ENCODE measurements at regions not wholly inside any gene's neighbourhood (a gene's known extent, or its start where the extent isn't known, plus 50 kb on each side); places are given as distances from the start of the nearest gene placed in this dataset.

GRCh38 chr6:132133736-132134445 lies 182.7 kb upstream of the CCN2 start:
- H3K9ac ChIP-seq (ENCODE audit: low read length), result no peak overlapping the region
- no peak overlapping the region for H3K4me2 ChIP-seq (ENCODE audit: low read length)
- H2AFZ ChIP-seq (ENCODE audit: low read length), result no peak overlapping the region
- H3K9me2 ChIP-seq (ENCODE audit: low read depth, low read length), result no peaks in the 10 kb centered on the region
- peaks cover 4% of the 10 kb centered on the region; the same call in 1 of the 2 replicates for H3K27me3 ChIP-seq (ENCODE audit: insufficient read depth, low read length)
- no peaks in the 10 kb centered on the region for H3K79me2 ChIP-seq (ENCODE audit: insufficient read depth, low read length)
- no peaks in the 10 kb centered on the region for H4K20me1 ChIP-seq (ENCODE audit: insufficient read depth, low read length)
- no peaks in the 10 kb centered on the region for H3F3A ChIP-seq (ENCODE audit: insufficient read depth, low read length)
- no peak overlapping the region for H3K4me3 ChIP-seq (ENCODE audit: low read depth, low read length, poor library complexity, severe bottlenecking)
- H3K27ac ChIP-seq (ENCODE audit: low read depth, low read length, poor library complexity, severe bottlenecking), result no peak overlapping the region
- H3K36me3 ChIP-seq (ENCODE audit: insufficient read depth, low read length), result no peaks in the 10 kb centered on the region
- no peak for TF ChIP-seq EZH2 (IDR thresholded peaks at IDR 0.05; ENCODE audit: borderline replicate concordance, low read length)
- TF ChIP-seq, protein P1, sequence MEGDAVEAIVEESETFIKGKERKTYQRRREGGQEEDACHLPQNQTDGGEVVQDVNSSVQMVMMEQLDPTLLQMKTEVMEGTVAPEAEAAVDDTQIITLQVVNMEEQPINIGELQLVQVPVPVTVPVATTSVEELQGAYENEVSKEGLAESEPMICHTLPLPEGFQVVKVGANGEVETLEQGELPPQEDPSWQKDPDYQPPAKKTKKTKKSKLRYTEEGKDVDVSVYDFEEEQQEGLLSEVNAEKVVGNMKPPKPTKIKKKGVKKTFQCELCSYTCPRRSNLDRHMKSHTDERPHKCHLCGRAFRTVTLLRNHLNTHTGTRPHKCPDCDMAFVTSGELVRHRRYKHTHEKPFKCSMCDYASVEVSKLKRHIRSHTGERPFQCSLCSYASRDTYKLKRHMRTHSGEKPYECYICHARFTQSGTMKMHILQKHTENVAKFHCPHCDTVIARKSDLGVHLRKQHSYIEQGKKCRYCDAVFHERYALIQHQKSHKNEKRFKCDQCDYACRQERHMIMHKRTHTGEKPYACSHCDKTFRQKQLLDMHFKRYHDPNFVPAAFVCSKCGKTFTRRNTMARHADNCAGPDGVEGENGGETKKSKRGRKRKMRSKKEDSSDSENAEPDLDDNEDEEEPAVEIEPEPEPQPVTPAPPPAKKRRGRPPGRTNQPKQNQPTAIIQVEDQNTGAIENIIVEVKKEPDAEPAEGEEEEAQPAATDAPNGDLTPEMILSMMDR (IDR thresholded peaks at IDR 0.05; ENCODE audit: low read length), result no peak
- H3K9me3 ChIP-seq (ENCODE audit: low read length), result no peaks in the 10 kb centered on the region
- no peaks in the 10 kb centered on the region for H3K4me1 ChIP-seq (ENCODE audit: insufficient read depth, low read length, severe bottlenecking)

DNA sequence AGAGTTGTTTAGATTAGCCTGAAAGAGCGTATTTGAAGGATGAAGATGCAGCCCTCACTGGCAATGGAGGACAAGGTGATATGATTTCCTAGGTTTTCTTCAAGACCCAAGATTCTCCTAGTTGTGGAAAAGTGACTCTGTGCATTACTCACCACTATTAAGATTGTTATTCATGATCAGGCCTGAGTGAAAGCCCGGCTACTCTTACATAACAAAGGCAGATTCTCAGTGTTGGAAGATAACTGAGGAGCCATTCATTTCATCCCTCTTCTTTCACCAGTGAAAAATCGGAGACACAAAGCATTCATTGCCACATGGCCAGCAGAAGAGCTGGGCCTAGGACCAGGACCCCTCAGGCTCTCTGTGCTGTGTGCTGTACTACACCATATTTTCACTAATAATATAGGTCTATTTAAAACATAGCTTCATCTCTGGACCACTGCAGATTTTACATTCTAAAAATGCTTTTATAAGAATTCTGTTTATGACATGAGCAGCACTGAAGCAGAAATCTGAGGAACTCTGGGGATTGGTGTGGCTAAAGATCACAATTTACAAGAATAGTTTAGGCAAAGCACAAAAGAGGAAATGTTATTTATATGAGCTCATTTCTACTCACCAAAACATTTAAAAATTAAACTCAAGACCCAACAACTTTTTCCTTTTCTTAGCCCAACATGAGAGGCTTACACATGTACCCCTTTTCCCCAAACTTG lies 181.9 kb upstream of the CCN2 start:
- TF ChIP-seq EZH2 (IDR thresholded peaks at IDR 0.05; ENCODE audit: borderline replicate concordance, low read length), result no peak
- TF ChIP-seq, protein P1 (IDR thresholded peaks at IDR 0.05; ENCODE audit: low read length), result no peak
- no peaks in the 10 kb centered on the region for H3K4me1 ChIP-seq (ENCODE audit: insufficient read depth, low read length, severe bottlenecking)
- no peaks in the 10 kb centered on the region for H4K20me1 ChIP-seq (ENCODE audit: insufficient read depth, low read length)
- H3K36me3 ChIP-seq (ENCODE audit: insufficient read depth, low read length), result no peaks in the 10 kb centered on the region
- no peaks in the 10 kb centered on the region for H3F3A ChIP-seq (ENCODE audit: insufficient read depth, low read length)
- no peaks in the 10 kb centered on the region for H3K79me2 ChIP-seq (ENCODE audit: insufficient read depth, low read length)
- no peaks in the 10 kb centered on the region for H3K9me2 ChIP-seq (ENCODE audit: low read depth, low read length)
- H3K4me3 ChIP-seq (ENCODE audit: low read depth, low read length, poor library complexity, severe bottlenecking), result no peak overlapping the region
- H2AFZ ChIP-seq (ENCODE audit: low read length), result no peak overlapping the region
- peaks cover under 1% of the 10 kb centered on the region; the same call in 1 of the 2 replicates for H3K27me3 ChIP-seq (ENCODE audit: insufficient read depth, low read length)
- no peak overlapping the region for H3K4me2 ChIP-seq (ENCODE audit: low read length)
- H3K27ac ChIP-seq (ENCODE audit: low read depth, low read length, poor library complexity, severe bottlenecking), result no peak overlapping the region
- H3K9me3 ChIP-seq (ENCODE audit: low read length), result no peaks in the 10 kb centered on the region
- no peak overlapping the region for H3K9ac ChIP-seq (ENCODE audit: low read length)

DNA sequence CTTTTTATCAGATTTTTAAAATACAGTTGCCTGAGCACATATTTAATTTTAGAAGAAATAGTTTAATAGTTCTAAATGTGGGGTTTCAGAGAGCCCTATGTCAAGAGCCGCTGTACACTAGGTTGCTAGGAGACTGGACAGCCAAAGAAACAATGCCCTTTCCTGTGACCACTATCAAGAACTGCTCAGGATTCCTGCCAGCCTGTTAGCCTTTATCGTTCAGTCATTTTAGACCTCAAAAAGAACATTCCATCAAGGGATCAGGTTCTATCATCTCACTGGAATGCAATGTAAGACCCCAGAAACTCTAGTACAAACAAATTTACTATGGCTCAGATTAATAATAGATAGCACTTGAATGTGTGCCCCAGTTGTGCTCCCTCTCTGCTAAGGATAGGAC lies 181.2 kb upstream of the CCN2 start:
- H3K79me2 ChIP-seq (ENCODE audit: insufficient read depth, low read length), result no peaks in the 10 kb centered on the region
- H3F3A ChIP-seq (ENCODE audit: insufficient read depth, low read length), result no peaks in the 10 kb centered on the region
- H3K4me1 ChIP-seq (ENCODE audit: insufficient read depth, low read length, severe bottlenecking), result no peaks in the 10 kb centered on the region
- H3K27ac ChIP-seq (ENCODE audit: low read depth, low read length, poor library complexity, severe bottlenecking), result no peak overlapping the region
- TF ChIP-seq, protein P1 (IDR thresholded peaks at IDR 0.05; ENCODE audit: low read length), result no peak
- no peak for TF ChIP-seq EZH2 (IDR thresholded peaks at IDR 0.05; ENCODE audit: borderline replicate concordance, low read length)
- no peak overlapping the region for H3K4me2 ChIP-seq (ENCODE audit: low read length)
- no peaks in the 10 kb centered on the region for H3K36me3 ChIP-seq (ENCODE audit: insufficient read depth, low read length)
- H3K27me3 ChIP-seq (ENCODE audit: insufficient read depth, low read length), result no peaks in the 10 kb centered on the region
- no peaks in the 10 kb centered on the region for H4K20me1 ChIP-seq (ENCODE audit: insufficient read depth, low read length)
- H3K9me2 ChIP-seq (ENCODE audit: low read depth, low read length), result no peaks in the 10 kb centered on the region
- no peak overlapping the region for H3K9ac ChIP-seq (ENCODE audit: low read length)
- H3K9me3 ChIP-seq (ENCODE audit: low read length), result no peaks in the 10 kb centered on the region
- no peak overlapping the region for H3K4me3 ChIP-seq (ENCODE audit: low read depth, low read length, poor library complexity, severe bottlenecking)
- H2AFZ ChIP-seq (ENCODE audit: low read length), result no peak overlapping the region
